Fibroblast of peridontal ligament (primary cell): ENCODE measurements at regions not wholly inside any gene's neighbourhood (a gene's known extent, or its start where the extent isn't known, plus 50 kb on each side); places are given as distances from the start of the nearest gene placed in this dataset.
A peak's percentile ranks its signal among the peaks of the same experiment; 100 is the strongest.

Experiments
- DNase-seq: peaks from one replicate; pipeline ENCODE4 v3.0.0-alpha.2; 2010; ENCODE audit errors: extremely low read depth

GRCh38 chr17:79349506-79350400 lies 261.1 kb downstream of the RBFOX3 start:
- DNase-seq = no peak

GRCh38 chr17:79342376-79342775 lies 267.8 kb downstream of the ENGASE start:
- DNase-seq = no peak

- DNase-seq = no peak
These were observed 267.2 kb downstream of the ENGASE start for GRCh38 chr17:79341816-79342215.

GRCh38 chr17:79341222-79341780 lies 266.7 kb downstream of the ENGASE start:
- DNase-seq = no peak

- DNase-seq = peak; percentile 29
These were observed 266.0 kb downstream of the ENGASE start for GRCh38 chr17:79340333-79341221.

- DNase-seq = no peak
These were observed 264.7 kb downstream of the ENGASE start for GRCh38 chr17:79339321-79339720.

GRCh38 chr17:79338604-79339003 lies 264.0 kb downstream of the ENGASE start:
- peak; percentile 6 for DNase-seq

- DNase-seq = no peak
These were observed 263.5 kb downstream of the ENGASE start for GRCh38 chr17:79338152-79338551.

- DNase-seq = no peak
These were observed 262.4 kb downstream of the ENGASE start for GRCh38 chr17:79337053-79337452.

GRCh38 chr17:79335456-79335855 lies 260.8 kb downstream of the ENGASE start:
- no peak for DNase-seq

- no peak for DNase-seq
These were observed 257.5 kb downstream of the ENGASE start for GRCh38 chr17:79332011-79332554.

- no peak for DNase-seq
These were observed 256.9 kb downstream of the ENGASE start for GRCh38 chr17:79331492-79331891.

- DNase-seq = no peak
These were observed 256.1 kb downstream of the ENGASE start for GRCh38 chr17:79330696-79331095.

GRCh38 chr17:79330229-79330628 lies 255.6 kb downstream of the ENGASE start:
- no peak for DNase-seq

GRCh38 chr17:79326814-79327213 lies 252.2 kb downstream of the ENGASE start:
- DNase-seq = no peak

GRCh38 chr17:79325709-79326430 lies 251.2 kb downstream of the ENGASE start:
- peak; percentile 1 for DNase-seq

GRCh38 chr17:79324194-79324593 lies 249.6 kb downstream of the ENGASE start:
- no peak for DNase-seq

GRCh38 chr17:79323566-79323965 lies 248.9 kb downstream of the ENGASE start:
- no peak for DNase-seq

GRCh38 chr17:79322211-79323123 lies 247.8 kb downstream of the ENGASE start:
- DNase-seq = no peak

GRCh38 chr17:79320331-79320730 lies 245.7 kb downstream of the ENGASE start:
- DNase-seq = no peak
